ENCODE measurements at regions not wholly inside any gene's neighbourhood (a gene's known extent, or its start where the extent isn't known, plus 50 kb on each side); places are given as distances from the start of the nearest gene placed in this dataset.

DNA sequence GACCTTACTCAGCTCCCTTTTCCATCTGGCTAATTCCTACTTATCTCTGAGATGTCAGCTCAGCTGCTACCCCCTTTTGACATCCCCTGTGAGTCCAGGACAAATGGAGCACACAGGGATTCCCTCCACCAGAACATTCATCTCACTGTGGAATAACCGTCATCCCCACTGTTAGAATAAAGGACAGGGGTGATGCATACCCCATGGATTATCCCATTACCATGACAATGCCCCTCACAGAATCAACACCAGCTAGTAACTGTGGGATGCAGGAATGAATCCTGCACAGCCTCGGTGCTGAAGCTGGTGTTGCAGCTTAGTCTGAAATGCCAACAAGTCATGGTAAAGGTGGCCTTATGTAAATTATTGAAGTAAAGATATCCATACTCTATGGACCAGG lies 624.8 kb upstream of the RAB6C start:
- ChIA-PET CTCF (no interaction called here), POLR2A (ENCODE audit: unreplicated experiment) (interaction anchor here (0.7 kb wide), 1 partner anchor 902 kb away, joined by 3 read pairs; no protein-coding TSS in a partner anchor)
- Histone ChIP-seq H3K27me3 (ENCODE audit: insufficient read depth, low read depth) (peaks cover 31% of the 10 kb centered on the region), H3K4me3 (no peak overlapping the region), H3K4me1 (replicated peaks; ENCODE audit: insufficient read depth) (no peaks in the 10 kb centered on the region), H3K79me2 (ENCODE audit: low read depth) (no peaks in the 10 kb centered on the region), H3K4me2 (no peak overlapping the region), H3K36me3 (ENCODE audit: low read depth) (no peaks in the 10 kb centered on the region), H3K27ac (no peak overlapping the region), H4K20me1 (ENCODE audit: insufficient read depth) (no peaks in the 10 kb centered on the region; the same call in 1 of the 2 replicates), H3K9me3 (ENCODE audit: insufficient read depth, low read depth) (no peaks in the 10 kb centered on the region), H2AFZ (no peak overlapping the region), H3K9me2 (ENCODE audit: insufficient read depth) (no peaks in the 10 kb centered on the region), H3F3A (ENCODE audit: insufficient read depth, low read depth) (no peaks in the 10 kb centered on the region)
- no peak for DNase-seq
- intact Hi-C loops (cut with micrococcal nuclease; ENCODE audit: unreplicated experiment) = no loop called here
- TF ChIP-seq, protein P1, sequence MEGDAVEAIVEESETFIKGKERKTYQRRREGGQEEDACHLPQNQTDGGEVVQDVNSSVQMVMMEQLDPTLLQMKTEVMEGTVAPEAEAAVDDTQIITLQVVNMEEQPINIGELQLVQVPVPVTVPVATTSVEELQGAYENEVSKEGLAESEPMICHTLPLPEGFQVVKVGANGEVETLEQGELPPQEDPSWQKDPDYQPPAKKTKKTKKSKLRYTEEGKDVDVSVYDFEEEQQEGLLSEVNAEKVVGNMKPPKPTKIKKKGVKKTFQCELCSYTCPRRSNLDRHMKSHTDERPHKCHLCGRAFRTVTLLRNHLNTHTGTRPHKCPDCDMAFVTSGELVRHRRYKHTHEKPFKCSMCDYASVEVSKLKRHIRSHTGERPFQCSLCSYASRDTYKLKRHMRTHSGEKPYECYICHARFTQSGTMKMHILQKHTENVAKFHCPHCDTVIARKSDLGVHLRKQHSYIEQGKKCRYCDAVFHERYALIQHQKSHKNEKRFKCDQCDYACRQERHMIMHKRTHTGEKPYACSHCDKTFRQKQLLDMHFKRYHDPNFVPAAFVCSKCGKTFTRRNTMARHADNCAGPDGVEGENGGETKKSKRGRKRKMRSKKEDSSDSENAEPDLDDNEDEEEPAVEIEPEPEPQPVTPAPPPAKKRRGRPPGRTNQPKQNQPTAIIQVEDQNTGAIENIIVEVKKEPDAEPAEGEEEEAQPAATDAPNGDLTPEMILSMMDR (conservative IDR thresholded peaks at IDR 0.05) = no peak
- no peak for TF ChIP-seq EZH2 (IDR thresholded peaks at IDR 0.05; ENCODE audit: low read depth)
- BruUV-seq (replicated peaks) = no TSS peak

DNA sequence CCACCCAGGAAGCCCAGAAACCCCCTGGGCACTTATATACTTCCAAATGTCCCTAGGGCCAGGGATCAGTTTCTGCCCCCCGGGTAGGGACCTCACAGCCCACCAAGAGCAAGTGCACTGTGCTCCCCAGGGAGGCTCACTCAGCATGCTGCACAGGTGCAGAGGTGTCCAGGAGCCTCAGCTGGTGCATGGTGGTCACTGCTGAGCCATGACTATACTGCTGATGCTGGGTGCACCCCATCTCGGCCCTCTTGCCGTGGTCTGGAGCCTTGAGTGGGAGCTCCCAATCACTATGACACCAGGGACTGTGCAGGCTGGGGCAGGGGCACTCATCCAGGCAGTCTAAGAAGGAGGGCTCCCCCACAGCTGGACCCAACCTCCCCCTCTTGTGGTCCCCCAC lies 617.8 kb upstream of the RAB6C start:
- ChIA-PET CTCF (no interaction called here), POLR2A (ENCODE audit: unreplicated experiment) (interaction anchor here (0.7 kb wide), 1 partner anchor 471 kb away, joined by 5 read pairs; no protein-coding TSS in a partner anchor)

GRCh38 chr2:129366263-129366662 lies 613.2 kb upstream of the RAB6C start:
- Histone ChIP-seq H4K20me1 (ENCODE audit: insufficient read depth) (no peaks in the 10 kb centered on the region), H3K4me1 (replicated peaks; ENCODE audit: insufficient read depth) (no peaks in the 10 kb centered on the region), H3K27ac (no peak overlapping the region), H3K9me2 (ENCODE audit: insufficient read depth) (no peaks in the 10 kb centered on the region), H3K36me3 (ENCODE audit: low read depth) (no peaks in the 10 kb centered on the region), H3F3A (ENCODE audit: insufficient read depth, low read depth) (no peaks in the 10 kb centered on the region), H3K4me3 (no peak overlapping the region), H2AFZ (no peak overlapping the region), H3K79me2 (ENCODE audit: low read depth) (no peaks in the 10 kb centered on the region), H3K9me3 (ENCODE audit: insufficient read depth, low read depth) (no peaks in the 10 kb centered on the region), H3K27me3 (ENCODE audit: insufficient read depth, low read depth) (peaks cover 51% of the 10 kb centered on the region), H3K4me2 (no peak overlapping the region)
- ChIA-PET CTCF (no interaction called here), POLR2A (ENCODE audit: unreplicated experiment) (no interaction called here)
- BruUV-seq (replicated peaks) = no TSS peak
- TF ChIP-seq, protein P1 (conservative IDR thresholded peaks at IDR 0.05) = no peak
- no peak for TF ChIP-seq EZH2 (IDR thresholded peaks at IDR 0.05; ENCODE audit: low read depth)
- intact Hi-C loops (cut with micrococcal nuclease; ENCODE audit: unreplicated experiment) = no loop called here
- no peak for DNase-seq

More for the DNA sequence above, 617.8 kb upstream of the RAB6C start:
- no peaks in the 10 kb centered on the region for H3K79me2 ChIP-seq (ENCODE audit: low read depth)
- intact Hi-C loops (cut with micrococcal nuclease; ENCODE audit: unreplicated experiment) = no loop called here
- DNase-seq = no peak
- H3K4me2 ChIP-seq = no peak overlapping the region
- no peak overlapping the region for H2AFZ ChIP-seq
- no peaks in the 10 kb centered on the region for H3K36me3 ChIP-seq (ENCODE audit: low read depth)
- H3K9me2 ChIP-seq (ENCODE audit: insufficient read depth) = no peaks in the 10 kb centered on the region
- H3K27ac ChIP-seq = no peak overlapping the region
- TF ChIP-seq, protein P1 (conservative IDR thresholded peaks at IDR 0.05) = no peak
- no peak for TF ChIP-seq EZH2 (IDR thresholded peaks at IDR 0.05; ENCODE audit: low read depth)
- H4K20me1 ChIP-seq (ENCODE audit: insufficient read depth) = no peaks in the 10 kb centered on the region
- no TSS peak for BruUV-seq (replicated peaks)
- H3K9me3 ChIP-seq (ENCODE audit: insufficient read depth, low read depth) = no peaks in the 10 kb centered on the region
- H3K4me3 ChIP-seq = no peak overlapping the region
- no peaks in the 10 kb centered on the region for H3F3A ChIP-seq (ENCODE audit: insufficient read depth, low read depth)
- H3K4me1 ChIP-seq (replicated peaks; ENCODE audit: insufficient read depth) = no peaks in the 10 kb centered on the region
- peaks cover 29% of the 10 kb centered on the region for H3K27me3 ChIP-seq (ENCODE audit: insufficient read depth, low read depth)
